HEK293 (cell line): ENCODE measurements at regions not wholly inside any gene's neighbourhood (a gene's known extent, or its start where the extent isn't known, plus 50 kb on each side); places are given as distances from the start of the nearest gene placed in this dataset.

Experiments used
- PATZ1 ChIP-seq: fragments of 450-650 bp; formaldehyde crosslinking; IDR thresholded peaks from 2 replicates; pipeline ENCODE4 v1.5.1; 2016; ENCODE audit warnings: missing biosample characterization, missing genetic modification characterization
- ZNF121 ChIP-seq: fragments of 450-650 bp; formaldehyde crosslinking; IDR thresholded peaks from 2 replicates; pipeline ENCODE4 v1.5.1; 2016; ENCODE audit warnings: missing biosample characterization, missing genetic modification characterization
- ZNF221 ChIP-seq: fragments of 450-650 bp; formaldehyde crosslinking; IDR thresholded peaks from 2 replicates; pipeline ENCODE4 v1.5.1; 2017; ENCODE audit warnings: missing biosample characterization, missing genetic modification characterization, borderline replicate concordance
- ZNF24 ChIP-seq: fragments of 450-650 bp; formaldehyde crosslinking; IDR thresholded peaks from 2 replicates; pipeline ENCODE4 v1.5.1; 2016; ENCODE audit warnings: missing biosample characterization, missing genetic modification characterization
- TF ChIP-seq, protein P1 (sequence below): fragments of 450-650 bp; formaldehyde crosslinking; IDR thresholded peaks from 2 replicates; pipeline ENCODE4 v1.5.1; 2016; ENCODE audit warnings: missing biosample characterization, missing genetic modification characterization
- TF ChIP-seq, protein P2 (sequence below): fragments of 450-650 bp; formaldehyde crosslinking; IDR thresholded peaks from 2 replicates; pipeline ENCODE4 v1.5.1; 2016; ENCODE audit warnings: missing biosample characterization, missing genetic modification characterization, borderline replicate concordance

DNA sequence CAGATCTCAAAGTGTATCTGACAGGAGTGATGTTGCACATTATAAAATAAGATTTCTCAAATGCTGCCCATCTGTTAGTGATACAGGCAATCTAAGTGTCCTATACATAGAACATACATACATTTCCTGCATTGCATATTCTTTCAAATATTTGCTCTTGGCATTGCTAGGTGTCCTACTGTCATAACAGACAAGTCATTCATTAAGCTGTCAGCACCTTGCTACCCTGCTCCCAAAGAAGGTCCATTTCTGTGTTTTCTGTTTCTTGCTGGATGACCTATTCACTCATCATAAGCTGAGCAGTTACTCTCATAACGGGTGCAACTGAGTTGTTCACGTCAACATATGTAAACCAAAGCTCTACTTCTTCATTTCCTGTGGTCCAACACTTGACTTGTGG lies 719.0 kb downstream of the KCNJ2 start:
- TF ChIP-seq, protein P1, sequence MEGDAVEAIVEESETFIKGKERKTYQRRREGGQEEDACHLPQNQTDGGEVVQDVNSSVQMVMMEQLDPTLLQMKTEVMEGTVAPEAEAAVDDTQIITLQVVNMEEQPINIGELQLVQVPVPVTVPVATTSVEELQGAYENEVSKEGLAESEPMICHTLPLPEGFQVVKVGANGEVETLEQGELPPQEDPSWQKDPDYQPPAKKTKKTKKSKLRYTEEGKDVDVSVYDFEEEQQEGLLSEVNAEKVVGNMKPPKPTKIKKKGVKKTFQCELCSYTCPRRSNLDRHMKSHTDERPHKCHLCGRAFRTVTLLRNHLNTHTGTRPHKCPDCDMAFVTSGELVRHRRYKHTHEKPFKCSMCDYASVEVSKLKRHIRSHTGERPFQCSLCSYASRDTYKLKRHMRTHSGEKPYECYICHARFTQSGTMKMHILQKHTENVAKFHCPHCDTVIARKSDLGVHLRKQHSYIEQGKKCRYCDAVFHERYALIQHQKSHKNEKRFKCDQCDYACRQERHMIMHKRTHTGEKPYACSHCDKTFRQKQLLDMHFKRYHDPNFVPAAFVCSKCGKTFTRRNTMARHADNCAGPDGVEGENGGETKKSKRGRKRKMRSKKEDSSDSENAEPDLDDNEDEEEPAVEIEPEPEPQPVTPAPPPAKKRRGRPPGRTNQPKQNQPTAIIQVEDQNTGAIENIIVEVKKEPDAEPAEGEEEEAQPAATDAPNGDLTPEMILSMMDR (tag by site-specific recombination): no peak
- TF ChIP-seq ZNF221 (tag by site-specific recombination) (no peak), ZNF121 (tag by site-specific recombination) (no peak), PATZ1 (tag by site-specific recombination) (no peak), ZNF24 (tag by site-specific recombination) (no peak)
- TF ChIP-seq, protein P2, sequence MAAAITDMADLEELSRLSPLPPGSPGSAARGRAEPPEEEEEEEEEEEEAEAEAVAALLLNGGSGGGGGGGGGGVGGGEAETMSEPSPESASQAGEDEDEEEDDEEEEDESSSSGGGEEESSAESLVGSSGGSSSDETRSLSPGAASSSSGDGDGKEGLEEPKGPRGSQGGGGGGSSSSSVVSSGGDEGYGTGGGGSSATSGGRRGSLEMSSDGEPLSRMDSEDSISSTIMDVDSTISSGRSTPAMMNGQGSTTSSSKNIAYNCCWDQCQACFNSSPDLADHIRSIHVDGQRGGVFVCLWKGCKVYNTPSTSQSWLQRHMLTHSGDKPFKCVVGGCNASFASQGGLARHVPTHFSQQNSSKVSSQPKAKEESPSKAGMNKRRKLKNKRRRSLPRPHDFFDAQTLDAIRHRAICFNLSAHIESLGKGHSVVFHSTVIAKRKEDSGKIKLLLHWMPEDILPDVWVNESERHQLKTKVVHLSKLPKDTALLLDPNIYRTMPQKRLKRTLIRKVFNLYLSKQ (tag by site-specific recombination): no peak
